Activated CD8-positive, alpha-beta memory T cell treated with anti-CD3 and anti-CD28 coated beads for 1 hour (primary cell): ENCODE measurements at regions not wholly inside any gene's neighbourhood (a gene's known extent, or its start where the extent isn't known, plus 50 kb on each side); places are given as distances from the start of the nearest gene placed in this dataset.
"Not testable (repeated sequence)": the region's sequence is repeated elsewhere in the genome, so short reads cannot be mapped to it uniquely, and the experiment has no call there.

Source experiments
- DNase-seq, 2 donors: peaks; one replicate each; pipeline ENCODE4 v3.0.0-alpha.2; 2020; ENCODE audit warnings: low read depth in 1 of 2; ENCODE audit errors: extremely low read depth in 1 of 2

GRCh38 chr6:9140172-9140571 is 704.8 kb upstream of the SLC35B3 start:
- no peak for DNase-seq

GRCh38 chr6:9139746-9140145 is 704.4 kb upstream of the SLC35B3 start:
- no peak for DNase-seq

- DNase-seq: no peak
These were observed 703.6 kb upstream of the SLC35B3 start for GRCh38 chr6:9138936-9139335.

GRCh38 chr6:9136141-9136822 is 700.9 kb upstream of the SLC35B3 start:
- DNase-seq: no peak

GRCh38 chr6:9131616-9132015 is 696.3 kb upstream of the SLC35B3 start:
- no peak for DNase-seq

GRCh38 chr6:9131201-9131600 is 695.9 kb upstream of the SLC35B3 start:
- no peak for DNase-seq

- DNase-seq: no peak
These were observed 693.6 kb upstream of the SLC35B3 start for GRCh38 chr6:9128970-9129369.

GRCh38 chr6:9126878-9127560 is 691.7 kb upstream of the SLC35B3 start:
- no peak for DNase-seq

- not testable (repeated sequence) for DNase-seq
These were observed 690.7 kb upstream of the SLC35B3 start for GRCh38 chr6:9126034-9126433.

- DNase-seq: no peak
These were observed 686.2 kb upstream of the SLC35B3 start for GRCh38 chr6:9121549-9121948.

GRCh38 chr6:9116026-9116425 is 680.7 kb upstream of the SLC35B3 start:
- DNase-seq: no peak

- no peak for DNase-seq
These were observed 677.2 kb upstream of the SLC35B3 start for GRCh38 chr6:9112544-9112943.

- DNase-seq: no peak
These were observed 668.7 kb upstream of the SLC35B3 start for GRCh38 chr6:9103876-9104521.

- DNase-seq: no peak
These were observed 666.6 kb upstream of the SLC35B3 start for GRCh38 chr6:9101920-9102319.

- DNase-seq: no peak
These were observed 665.7 kb upstream of the SLC35B3 start for GRCh38 chr6:9100869-9101580.

- DNase-seq: no peak
These were observed 660.4 kb upstream of the SLC35B3 start for GRCh38 chr6:9095729-9096128.

GRCh38 chr6:9095137-9095536 is 659.8 kb upstream of the SLC35B3 start:
- DNase-seq: no peak

- DNase-seq: no peak
These were observed 654.4 kb upstream of the SLC35B3 start for GRCh38 chr6:9089724-9090123.

- no peak for DNase-seq
These were observed 652.1 kb upstream of the SLC35B3 start for GRCh38 chr6:9087470-9087869.

GRCh38 chr6:9086331-9086730 is 651.0 kb upstream of the SLC35B3 start:
- no peak for DNase-seq

- DNase-seq: no peak
These were observed 650.3 kb upstream of the SLC35B3 start for GRCh38 chr6:9085709-9086070.
